Epithelial cell of prostate (primary cell): ENCODE measurements at regions not wholly inside any gene's neighbourhood (a gene's known extent, or its start where the extent isn't known, plus 50 kb on each side); places are given as distances from the start of the nearest gene placed in this dataset.
"Not testable (repeated sequence)": the region's sequence is repeated elsewhere in the genome, so short reads cannot be mapped to it uniquely, and the experiment has no call there.

Experiments used
- DNase-seq: peaks from one replicate; pipeline ENCODE4 v3.0.0-alpha.2; 2011; ENCODE audit warnings: low read depth, low spot score
- H3K27ac ChIP-seq: fragments of 450-650 bp; 2 replicates; pipeline ENCODE4 v1.5.1; 2017; ENCODE audit warnings: mild to moderate bottlenecking

DNA sequence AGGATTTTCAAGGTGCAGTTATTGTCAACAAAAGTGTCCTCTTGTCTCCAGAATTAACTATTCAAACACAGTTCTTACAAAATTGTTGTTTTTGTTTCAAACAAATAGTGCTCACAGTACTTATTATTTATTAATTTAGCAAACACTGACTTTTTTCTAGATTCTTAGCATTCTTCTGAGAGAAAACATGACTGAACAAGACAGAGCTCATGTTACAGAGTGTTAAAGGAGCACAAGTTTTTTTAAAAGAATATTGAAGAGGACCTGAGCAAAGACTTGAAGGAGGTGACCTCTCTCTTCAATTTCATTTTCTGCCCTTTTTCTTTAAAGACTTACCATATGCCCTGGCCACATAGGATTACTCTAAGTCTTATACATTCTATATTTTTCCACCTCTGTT is 2220.3 kb upstream of the AGA start:
- no peak for DNase-seq
- no peak overlapping the region for H3K27ac ChIP-seq

DNA sequence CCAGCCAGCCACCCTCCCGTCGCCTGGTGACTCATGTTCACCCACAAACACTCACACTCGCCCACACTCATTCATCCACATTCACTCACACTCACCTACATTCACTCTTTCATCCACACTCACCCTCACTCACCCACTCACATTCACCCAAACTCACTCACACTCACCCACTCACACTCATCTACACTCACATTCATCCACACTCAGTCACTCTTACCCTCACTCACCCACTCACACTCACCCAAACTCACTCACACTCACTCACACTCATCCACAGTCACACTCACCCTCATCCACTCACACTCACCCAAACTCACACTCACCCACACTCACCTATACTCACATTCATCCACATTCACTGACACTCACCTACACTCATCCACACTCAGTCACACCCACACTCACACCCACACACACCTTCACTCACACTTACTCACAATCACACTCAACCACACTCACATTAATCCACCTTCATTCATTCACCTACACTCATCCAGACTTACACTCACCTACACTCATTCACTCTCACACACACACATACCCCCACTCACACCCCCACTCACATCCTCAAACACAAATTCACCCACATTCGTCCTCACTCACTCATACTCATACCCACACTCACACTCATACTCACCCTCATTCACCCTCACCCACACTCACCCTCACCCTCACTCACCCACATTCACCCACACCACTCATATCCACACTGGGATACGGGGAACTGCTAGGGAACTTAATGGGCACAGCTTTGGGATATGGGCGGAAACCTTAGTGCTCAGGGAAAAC is 2221.6 kb upstream of the AGA start:
- no peak overlapping the region for H3K27ac ChIP-seq
- no peak for DNase-seq

DNA sequence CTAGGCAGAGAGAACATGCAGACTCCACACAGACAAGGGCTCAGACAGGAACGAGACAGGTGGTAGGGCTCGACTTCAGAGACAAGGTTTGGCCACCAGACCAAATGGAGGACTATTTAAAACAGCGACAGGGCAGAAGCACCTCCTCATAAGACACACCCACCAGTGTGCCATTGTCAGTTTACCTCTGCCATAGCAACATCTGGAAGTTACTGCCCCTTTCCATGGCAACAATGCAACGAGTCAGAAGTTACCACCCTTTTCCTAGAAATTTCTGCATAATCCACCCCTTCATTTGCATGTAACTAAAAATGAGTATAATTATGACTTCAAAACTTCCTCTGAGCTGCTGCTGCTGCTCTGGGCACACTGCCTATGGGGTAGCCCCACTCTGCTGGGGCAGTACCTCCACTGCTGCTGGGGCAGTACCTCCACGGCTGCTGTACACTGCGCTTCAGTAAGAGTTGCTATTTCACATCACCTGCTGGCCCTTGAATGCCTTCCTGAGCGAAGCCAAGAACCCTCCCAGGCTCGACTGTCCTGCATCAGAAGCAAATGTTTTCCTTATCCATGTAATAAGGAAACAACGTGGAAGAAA is 2222.3 kb upstream of the AGA start:
- no peak overlapping the region for H3K27ac ChIP-seq
- DNase-seq = no peak

DNA sequence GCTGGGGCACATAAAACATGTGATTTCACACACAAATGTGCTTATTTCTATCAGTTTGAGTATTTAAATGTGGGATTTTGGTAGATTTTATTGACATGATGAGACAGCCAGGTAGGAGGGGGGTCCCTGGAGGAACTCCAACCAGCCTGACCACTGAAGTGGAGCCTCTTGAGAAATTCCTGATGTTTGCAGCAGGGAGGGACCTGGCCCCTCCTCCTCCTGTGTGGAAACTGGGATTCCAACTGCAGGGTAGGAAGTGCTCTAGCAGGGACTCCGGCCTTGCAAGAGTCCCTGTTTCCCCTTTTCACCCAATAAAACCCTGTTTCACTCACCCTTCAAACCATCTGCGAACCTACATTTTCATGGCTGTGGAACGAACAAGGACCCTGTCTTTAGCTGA is 2224.0 kb upstream of the AGA start:
- H3K27ac ChIP-seq = no peak overlapping the region
- DNase-seq = no peak

DNA sequence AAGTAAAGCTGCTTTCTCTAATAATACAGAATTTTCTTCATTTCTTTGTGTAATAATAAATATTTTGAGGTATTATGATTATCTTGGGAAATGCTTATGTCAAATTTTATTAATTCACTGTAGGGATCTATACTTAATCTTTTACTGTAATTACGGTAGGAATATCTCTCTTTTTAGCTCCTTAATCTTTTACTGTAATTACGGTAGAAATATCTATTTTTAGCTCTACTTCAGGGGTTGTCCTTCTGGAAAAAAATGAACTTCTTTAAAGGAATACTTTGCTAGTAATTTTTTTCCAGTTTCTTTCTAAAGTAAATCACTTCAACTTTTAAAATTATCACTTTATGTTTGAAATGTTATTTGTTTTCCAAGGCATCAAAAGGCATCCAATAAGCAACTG is 2229.4 kb upstream of the AGA start:
- H3K27ac ChIP-seq = no peak overlapping the region
- no peak for DNase-seq

DNA sequence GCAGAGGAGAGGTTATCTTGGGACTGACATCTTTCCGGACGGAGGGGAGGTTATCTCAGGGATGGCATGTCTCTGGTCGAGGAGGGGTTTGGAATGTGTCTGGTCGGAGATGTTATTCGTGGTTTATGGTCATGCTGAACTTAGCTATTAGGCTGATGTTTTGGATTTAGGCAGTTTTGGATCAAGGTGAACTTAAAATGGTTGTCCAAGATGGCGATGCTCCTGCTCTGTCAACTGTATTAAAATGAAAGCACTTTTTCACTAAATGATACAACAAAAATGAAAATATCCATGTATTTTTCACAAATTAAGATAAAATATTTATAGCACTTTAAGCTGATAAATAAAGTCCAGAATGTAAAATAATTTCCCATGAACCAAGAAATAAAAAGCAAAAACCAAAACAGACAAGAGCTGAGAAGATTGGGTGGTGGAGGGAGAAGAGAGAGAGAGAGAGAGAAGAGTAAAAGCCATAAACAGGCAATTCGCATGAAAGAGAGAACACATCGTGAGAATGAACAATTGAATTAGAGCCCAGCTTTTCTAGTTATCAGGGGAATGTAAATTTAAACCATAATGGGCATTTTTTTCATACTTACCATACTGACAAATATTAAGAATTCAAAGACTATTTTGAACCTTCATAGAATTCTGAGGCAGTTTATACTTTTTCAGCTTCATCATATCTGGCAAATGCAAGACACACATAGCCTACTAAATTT is 2236.0 kb upstream of the AGA start:
- no peak overlapping the region for H3K27ac ChIP-seq
- no peak for DNase-seq

GRCh38 chr4:179683661-179684060 is 2241.4 kb upstream of the AGA start:
- not testable (repeated sequence) for H3K27ac ChIP-seq, DNase-seq

DNA sequence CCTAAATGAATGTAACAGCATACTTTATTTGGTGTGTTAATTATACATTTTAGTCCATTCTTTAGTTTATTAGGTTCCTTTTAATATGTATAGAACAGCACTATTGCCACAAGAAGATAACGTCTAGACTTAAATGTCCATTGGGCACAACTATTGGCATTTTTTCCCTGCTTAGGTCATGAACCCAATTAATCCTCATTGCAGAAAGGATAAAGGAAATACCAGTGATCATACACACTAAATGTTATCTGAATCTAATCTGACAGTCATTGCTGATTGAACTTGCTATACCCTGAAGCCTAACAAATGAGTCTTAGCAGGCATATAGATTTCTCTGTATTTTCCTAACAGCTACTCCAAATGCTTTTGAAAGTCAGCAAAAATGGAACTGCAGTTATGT is 2250.0 kb upstream of the AGA start:
- H3K27ac ChIP-seq = no peak overlapping the region

DNA sequence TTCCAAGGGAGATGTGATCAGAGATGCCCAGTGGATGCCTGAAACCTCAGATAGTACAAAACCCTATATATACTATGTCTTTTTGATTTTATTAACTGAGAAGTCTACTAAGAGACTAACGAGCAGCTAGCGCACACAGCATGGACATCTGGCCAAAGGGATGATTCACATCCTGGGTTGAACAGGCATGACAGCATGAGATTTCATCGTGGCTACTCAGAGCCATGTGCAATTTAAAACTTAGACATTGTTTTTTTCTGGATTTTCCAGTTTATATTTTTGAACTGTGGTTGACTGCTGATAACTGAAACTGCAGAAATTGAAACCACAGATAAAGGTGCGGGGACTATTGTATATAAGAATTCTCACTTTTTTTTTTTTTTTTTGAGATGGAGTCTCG is 2252.9 kb upstream of the AGA start:
- no peak for DNase-seq
- H3K27ac ChIP-seq = peak overlapping the region; percentile 18

More for the DNA sequence above, 2250.0 kb upstream of the AGA start:
- DNase-seq = no peak

DNA sequence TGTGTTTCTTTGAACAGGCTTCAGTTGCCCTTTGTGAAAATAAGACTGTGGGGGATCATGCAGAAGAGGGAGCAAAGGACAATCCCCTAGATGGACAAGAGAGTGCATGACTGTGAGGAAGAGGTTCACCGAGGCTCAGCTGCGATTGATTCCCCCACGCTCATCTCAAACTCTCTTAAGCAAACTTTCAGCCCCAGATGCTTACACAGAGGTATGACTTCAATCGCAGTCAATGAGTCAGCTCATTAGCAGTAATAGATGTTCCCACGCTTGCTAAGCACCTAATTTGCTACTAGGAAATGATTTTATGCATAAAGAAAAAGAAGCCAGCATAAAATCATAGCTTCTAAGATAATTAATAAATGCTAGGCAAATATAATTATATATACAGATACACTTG is 2256.1 kb upstream of the AGA start:
- DNase-seq = no peak
- no peak overlapping the region for H3K27ac ChIP-seq

DNA sequence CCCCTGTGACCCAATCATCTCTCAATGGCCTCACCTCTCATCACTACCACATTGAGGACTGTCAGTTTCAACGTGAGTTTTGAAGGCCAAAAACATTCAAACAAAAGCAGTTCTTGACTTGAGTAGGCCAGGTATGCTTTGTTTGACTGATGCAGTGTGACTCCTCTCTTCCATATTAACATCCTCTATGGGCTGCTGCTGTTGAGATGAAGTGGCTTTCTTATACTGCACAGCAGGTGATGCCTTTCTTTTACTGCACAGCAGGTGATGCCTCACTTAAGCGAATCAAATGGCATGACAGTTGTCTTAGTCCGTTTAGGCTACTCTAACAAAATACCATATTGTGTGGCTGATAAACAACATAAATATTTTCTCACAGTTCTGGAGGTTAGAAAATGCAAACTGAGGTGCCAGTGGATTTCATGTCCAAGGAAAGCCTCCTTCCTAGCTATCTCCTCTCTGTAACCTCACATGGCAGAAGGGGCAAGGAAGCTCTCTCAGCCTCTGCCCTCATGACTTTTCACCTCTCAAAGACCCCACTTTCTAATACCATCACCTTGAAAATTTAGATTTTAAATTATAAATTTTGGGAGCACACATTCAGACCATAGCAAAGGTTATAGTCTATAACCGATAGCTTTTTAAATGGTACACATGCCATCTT is 2267.9 kb upstream of the AGA start:
- H3K27ac ChIP-seq = no peak overlapping the region
- no peak for DNase-seq

- no peak for DNase-seq
- no peak overlapping the region for H3K27ac ChIP-seq
Observed at GRCh38 chr4:179719766-179720450, 2277.7 kb upstream of the AGA start.

GRCh38 chr4:179726491-179726890 is 2284.3 kb upstream of the AGA start:
- not testable (repeated sequence) for H3K27ac ChIP-seq, DNase-seq

DNA sequence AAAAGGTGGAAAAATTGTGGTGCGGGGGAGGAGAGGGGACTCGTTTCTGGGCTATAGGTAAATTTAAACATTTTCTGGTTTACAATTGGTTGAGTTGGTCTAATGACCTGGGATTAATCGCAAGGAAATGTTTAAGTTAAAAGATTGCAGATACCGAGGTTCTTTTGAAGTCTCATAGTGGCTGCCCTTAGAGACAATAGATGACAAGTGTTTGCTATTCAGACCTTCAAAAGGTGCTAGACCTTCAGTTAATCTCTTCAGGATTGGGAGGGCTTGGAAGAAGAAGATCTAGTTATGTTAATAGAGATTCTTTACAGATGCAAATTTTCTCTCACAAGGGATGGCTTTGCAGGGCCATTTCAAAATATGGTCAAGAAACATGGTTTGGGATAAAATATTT is 2286.1 kb upstream of the AGA start:
- H3K27ac ChIP-seq = no peak overlapping the region
- no peak for DNase-seq

DNA sequence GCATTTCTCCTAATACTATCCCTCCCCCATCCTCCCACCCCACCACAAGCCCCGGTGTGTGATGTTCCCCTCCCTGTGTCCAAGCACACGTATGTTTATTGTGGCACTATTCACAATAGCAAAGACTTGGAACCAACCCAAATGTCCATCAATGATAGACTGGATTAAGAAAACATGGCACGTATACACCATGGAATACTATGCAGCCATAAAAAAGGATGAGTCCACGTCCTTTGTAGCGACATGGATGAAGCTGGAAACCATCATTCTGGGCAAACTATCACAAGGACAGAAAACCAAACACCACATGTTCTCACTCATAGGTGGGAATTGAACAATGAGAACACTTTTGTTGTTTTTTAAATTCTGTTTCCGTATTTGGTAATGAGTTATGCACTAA is 2294.6 kb upstream of the AGA start:
- not testable (repeated sequence) for DNase-seq, H3K27ac ChIP-seq

GRCh38 chr4:179738822-179739221 is 2296.6 kb upstream of the AGA start:
- no peak for DNase-seq
- H3K27ac ChIP-seq = no peak overlapping the region

DNA sequence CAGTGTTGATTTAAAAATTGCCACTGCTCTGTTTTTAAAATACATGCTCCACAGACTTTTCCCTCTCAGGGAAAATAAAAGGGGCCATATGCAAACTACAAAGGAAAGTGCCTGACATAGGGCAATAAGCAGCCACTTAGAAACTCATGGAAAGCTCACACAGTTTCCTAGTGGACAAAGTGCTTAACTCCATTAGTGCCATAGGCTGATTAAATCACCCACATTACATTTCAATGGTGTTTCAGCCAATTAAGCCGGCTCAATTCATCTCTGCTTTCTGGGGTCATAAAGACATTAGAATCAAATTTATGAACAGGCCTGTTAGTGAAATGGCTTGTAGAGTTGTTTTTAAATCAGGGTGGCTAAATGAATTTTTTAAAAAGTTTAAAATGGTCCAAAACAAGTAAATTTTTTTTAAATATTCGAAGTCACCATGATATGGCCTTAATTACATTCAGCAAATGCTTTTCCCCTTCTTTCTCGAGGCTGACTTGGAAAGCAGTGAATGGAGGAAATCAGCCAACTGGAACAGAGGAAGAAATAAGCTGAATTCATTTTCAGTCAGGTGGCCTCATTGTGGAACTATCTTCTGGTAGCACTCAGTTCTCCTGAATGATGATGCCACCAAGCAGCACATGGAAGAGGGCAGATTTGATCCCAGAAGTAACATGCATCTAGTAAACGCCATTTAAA is 2305.1 kb upstream of the AGA start:
- H3K27ac ChIP-seq = no peak overlapping the region
- no peak for DNase-seq

DNA sequence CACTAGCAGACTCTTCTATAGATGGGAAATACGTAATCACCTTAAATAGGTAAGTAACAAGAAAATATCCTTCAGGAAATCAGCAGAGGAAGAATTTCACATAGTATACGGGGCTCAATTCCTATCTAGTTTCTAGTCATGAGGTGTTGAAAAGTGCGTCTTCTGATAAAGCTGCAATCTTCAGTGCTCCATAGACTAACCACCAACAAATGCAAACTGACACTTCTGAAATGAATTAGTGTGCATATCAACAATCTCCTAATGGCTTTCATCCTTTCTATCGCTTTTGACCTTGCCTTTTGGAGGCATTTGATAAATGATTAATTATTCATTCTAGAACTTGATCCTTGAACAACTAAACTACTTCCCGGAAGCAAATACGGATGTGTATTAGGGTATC is 2306.6 kb upstream of the AGA start:
- no peak for DNase-seq
- H3K27ac ChIP-seq = no peak overlapping the region

DNA sequence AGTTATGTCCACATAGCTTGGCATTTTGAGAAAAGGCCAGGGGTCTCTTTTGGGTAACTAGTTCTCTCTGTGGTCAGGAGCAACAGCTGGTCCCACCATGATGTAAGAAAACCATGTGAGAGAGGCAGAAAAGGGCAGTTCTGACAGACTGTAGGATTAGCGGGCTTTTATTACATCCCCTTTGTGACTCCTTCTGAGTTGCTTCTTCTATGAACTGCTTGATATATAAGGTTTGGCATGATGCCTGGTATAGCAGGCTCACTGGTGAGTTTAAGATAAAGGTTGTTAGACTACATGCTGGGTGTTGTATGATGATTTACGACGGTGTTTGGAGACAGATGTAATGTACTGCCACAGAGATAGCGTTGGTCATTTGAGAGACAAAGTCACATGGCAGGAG is 2308.1 kb upstream of the AGA start:
- H3K27ac ChIP-seq = no peak overlapping the region

DNA sequence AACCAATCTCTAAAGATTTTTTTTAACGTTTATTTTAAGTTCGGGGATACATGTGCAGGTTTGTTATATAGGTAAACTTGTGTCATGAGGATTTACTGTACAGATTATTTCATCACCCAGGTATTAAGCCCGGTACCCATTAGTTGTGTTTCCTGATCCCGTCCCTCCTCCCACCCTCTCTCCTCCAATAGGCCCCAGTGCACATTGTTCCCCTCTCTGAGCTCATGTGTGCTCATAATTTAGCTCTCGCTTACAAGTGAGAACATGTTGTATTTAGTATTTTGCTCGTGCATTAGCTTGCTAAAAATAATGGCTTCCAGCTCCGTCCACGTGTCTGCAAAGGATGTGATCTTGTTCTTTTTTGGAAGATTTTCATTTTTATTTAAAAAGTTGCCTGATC is 2309.4 kb upstream of the AGA start:
- H3K27ac ChIP-seq = peak overlapping the region; percentile 11
- peak; percentile 20 for DNase-seq

More for the DNA sequence above, 2308.1 kb upstream of the AGA start:
- no peak for DNase-seq
